A673 (cell line): ENCODE measurements at regions not wholly inside any gene's neighbourhood (a gene's known extent, or its start where the extent isn't known, plus 50 kb on each side); places are given as distances from the start of the nearest gene placed in this dataset.

Experiments
- BruUV-seq: library from RNA; stranded (reverse); fragments of 400-500 nt; replicated peaks from 2 replicates; lab custom pipeline; 2021; lab: Mats Ljungman, UMichigan
- CTCF ChIA-PET: fragments of 300-600 bp; sonication (Branson Sonifier 250); formaldehyde crosslinking; loops from one replicate; lab custom pipeline; 2022; ENCODE audit warnings: antibody characterized with exemption; lab: Charles Lee
- POLR2A ChIA-PET: fragments of 300-600 bp; sonication (Branson Sonifier 250); formaldehyde crosslinking; loops from one replicate; lab custom pipeline; 2022; ENCODE audit warnings: antibody characterized with exemption; ENCODE audit not compliant: low non-redundant PET; lab: Charles Lee
- DNase-seq: peaks from one replicate; pipeline ENCODE4 v3.0.0-alpha.2; 2015; ENCODE audit warnings: low spot score
- H3K27ac ChIP-seq: fragments of 200-600 bp; sonication (generic); 2 replicates; pipeline ENCODE4 v1.5.1; 2016; ENCODE audit warnings: mixed run types, low read depth, mild to moderate bottlenecking, mixed read lengths, antibody characterized with exemption, low read length; ENCODE audit not compliant: poor library complexity, severe bottlenecking
- H3K27me3 ChIP-seq: fragments of 200-600 bp; sonication (generic); replicated peaks from 2 replicates; pipeline ENCODE4 v1.6.1; 2017; ENCODE audit warnings: mixed run types, low read depth, mild to moderate bottlenecking, mixed read lengths, antibody characterized with exemption, low read length; ENCODE audit not compliant: insufficient read depth, poor library complexity
- H3K36me3 ChIP-seq: fragments of 200-600 bp; sonication (generic); 2 replicates; pipeline ENCODE4 v1.6.1; 2016; ENCODE audit warnings: mixed run types, mild to moderate bottlenecking, mixed read lengths, antibody characterized with exemption, low read length; ENCODE audit not compliant: insufficient read depth, poor library complexity, severe bottlenecking
- H3K4me1 ChIP-seq: fragments of 200-600 bp; sonication (generic); 2 replicates; pipeline ENCODE4 v1.6.1; 2017; ENCODE audit warnings: mixed run types, mild to moderate bottlenecking, mixed read lengths, antibody characterized with exemption, low read length; ENCODE audit not compliant: insufficient read depth, poor library complexity, severe bottlenecking
- H3K4me3 ChIP-seq: fragments of 200-600 bp; sonication (generic); 2 replicates; pipeline ENCODE4 v1.5.1; 2016; ENCODE audit warnings: low read depth, mixed run types, mild to moderate bottlenecking, mixed read lengths, low read length; ENCODE audit not compliant: poor library complexity, severe bottlenecking
- H3K9me3 ChIP-seq: fragments of 200-600 bp; sonication (generic); 2 replicates; pipeline ENCODE4 v1.6.1; 2016; ENCODE audit warnings: mixed run types, low read depth, mild to moderate bottlenecking, mixed read lengths, antibody characterized with exemption, low read length; ENCODE audit not compliant: poor library complexity, severe bottlenecking
- CTCF ChIP-seq: fragments of 300-800, 200-600 bp; sonication (generic); conservative IDR thresholded peaks from 2 replicates; pipeline ENCODE4 v1.5.1; 2017; ENCODE audit warnings: low read depth, mild to moderate bottlenecking, antibody characterized with exemption, low read length, moderate library complexity, mixed read lengths
- EZH2 ChIP-seq: fragments of 200-600 bp; sonication (generic); IDR thresholded peaks from 2 replicates; pipeline ENCODE4 v1.6.1; 2017; ENCODE audit warnings: borderline replicate concordance, low read depth, mild to moderate bottlenecking, mixed read lengths, antibody characterized with exemption, low read length; ENCODE audit not compliant: poor library complexity, severe bottlenecking
- intact Hi-C: fragments of 100-400 bp; cut with micrococcal nuclease; formaldehyde crosslinking; loops from one replicate; pipeline ENCODE4 v1.10.0; 2022; ENCODE audit not compliant: unreplicated experiment

DNA sequence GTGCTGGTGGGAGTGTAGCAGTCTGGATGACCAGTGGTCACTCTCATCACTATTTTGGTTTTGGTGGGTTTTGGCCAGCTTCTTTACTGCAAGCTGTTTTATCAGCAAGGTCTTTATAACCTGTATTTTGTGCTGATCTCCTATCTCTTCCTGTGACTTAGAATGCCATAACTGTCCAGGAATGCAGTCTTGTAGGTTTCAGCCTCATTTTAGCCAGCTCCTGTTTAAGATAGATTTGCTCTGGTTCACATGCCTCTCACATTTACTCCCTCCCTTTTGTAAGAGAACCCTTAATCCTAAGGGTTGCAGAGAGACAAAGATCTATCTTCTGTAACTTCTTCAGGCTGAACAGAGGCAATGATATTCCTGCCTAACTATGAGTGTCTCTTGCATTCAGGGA, 51.2 kb upstream of the INHBA start:
- no peak overlapping the region for H3K27ac ChIP-seq
- intact Hi-C loops: no loop called here
- no peaks in the 10 kb centered on the region for H3K4me1 ChIP-seq
- POLR2A ChIA-PET: no interaction called here
- H3K27me3 ChIP-seq: no peaks in the 10 kb centered on the region
- H3K9me3 ChIP-seq: peaks cover 44% of the 10 kb centered on the region
- BruUV-seq: no TSS peak
- CTCF ChIA-PET: no interaction called here
- no peak for TF ChIP-seq CTCF
- no peak for TF ChIP-seq EZH2
- no peak for DNase-seq
- no peaks in the 10 kb centered on the region for H3K36me3 ChIP-seq
- H3K4me3 ChIP-seq: no peak overlapping the region
